HepG2 (cell line): ENCODE measurements at regions not wholly inside any gene's neighbourhood (a gene's known extent, or its start where the extent isn't known, plus 50 kb on each side); places are given as distances from the start of the nearest gene placed in this dataset.
A peak's percentile ranks its signal among the peaks of the same experiment; 100 is the strongest.

ENCODE experiments used
- DNMT3B ChIP-seq: conservative IDR thresholded peaks from 2 replicates; pipeline ENCODE4 v1.6.1; 2016; ENCODE audit warnings: missing biosample characterization, control low read depth
- ERF ChIP-seq: IDR thresholded peaks from 2 replicates; pipeline ENCODE4 v1.6.1; 2018; ENCODE audit warnings: missing biosample characterization, missing genetic modification reagents
- ISL2 ChIP-seq: sonication (generic); formaldehyde crosslinking; IDR thresholded peaks from 2 replicates; pipeline ENCODE4 v1.5.0; 2020; ENCODE audit warnings: missing genetic modification reagents
- KLF6 ChIP-seq: IDR thresholded peaks from 2 replicates; pipeline ENCODE4 v1.8.0; 2016; ENCODE audit warnings: missing biosample characterization, missing genetic modification reagents
- MATR3 ChIP-seq: sonication (generic); formaldehyde crosslinking; IDR thresholded peaks from 2 replicates; pipeline ENCODE4 v1.4.0; 2020; ENCODE audit warnings: missing genetic modification reagents
- RFXAP ChIP-seq: sonication (generic); formaldehyde crosslinking; IDR thresholded peaks from 2 replicates; pipeline ENCODE4 v1.4.0; 2020; ENCODE audit warnings: missing genetic modification reagents, borderline replicate concordance
- ZFP90 ChIP-seq: sonication (generic); formaldehyde crosslinking; IDR thresholded peaks from 2 replicates; pipeline ENCODE4 v1.8.0; 2022; ENCODE audit warnings: missing genetic modification reagents, mild to moderate bottlenecking, inconsistent platforms, borderline replicate concordance
- ZNF563 ChIP-seq: sonication (generic); formaldehyde crosslinking; IDR thresholded peaks from 2 replicates; pipeline ENCODE4 v1.8.0; 2022; ENCODE audit warnings: mild to moderate bottlenecking, moderate library complexity, missing genetic modification reagents
- ZNF570 ChIP-seq: sonication (generic); formaldehyde crosslinking; IDR thresholded peaks from 2 replicates; pipeline ENCODE4 v1.4.0; 2020; ENCODE audit warnings: mild to moderate bottlenecking, missing genetic modification reagents, borderline replicate concordance
- TF ChIP-seq, protein P1 (sequence below): sonication (generic); formaldehyde crosslinking; IDR thresholded peaks from 2 replicates; pipeline ENCODE4 v1.5.0; 2020; ENCODE audit warnings: mild to moderate bottlenecking, missing genetic modification reagents, borderline replicate concordance
- TF ChIP-seq, protein P2 (sequence below): sonication (generic); formaldehyde crosslinking; IDR thresholded peaks from 2 replicates; pipeline ENCODE4 v1.8.1; 2023; ENCODE audit warnings: missing genetic modification reagents, mild to moderate bottlenecking, borderline replicate concordance
- TF ChIP-seq, protein P3 (sequence below): sonication (generic); formaldehyde crosslinking; IDR thresholded peaks from 2 replicates; pipeline ENCODE4 v1.8.1; 2023; ENCODE audit warnings: mild to moderate bottlenecking, missing genetic modification reagents
- TF ChIP-seq, protein P4 (sequence below): sonication (generic); formaldehyde crosslinking; IDR thresholded peaks from 2 replicates; pipeline ENCODE4 v1.4.0; 2020; ENCODE audit warnings: missing genetic modification reagents
- TF ChIP-seq, protein P5 (sequence below): sonication (generic); formaldehyde crosslinking; IDR thresholded peaks from 2 replicates; pipeline ENCODE4 v1.4.0; 2020; ENCODE audit warnings: missing genetic modification reagents
- TF ChIP-seq, protein P6 (sequence below): sonication (generic); formaldehyde crosslinking; IDR thresholded peaks from 2 replicates; pipeline ENCODE4 v1.5.1; 2020; ENCODE audit warnings: mild to moderate bottlenecking, missing genetic modification reagents

DNA sequence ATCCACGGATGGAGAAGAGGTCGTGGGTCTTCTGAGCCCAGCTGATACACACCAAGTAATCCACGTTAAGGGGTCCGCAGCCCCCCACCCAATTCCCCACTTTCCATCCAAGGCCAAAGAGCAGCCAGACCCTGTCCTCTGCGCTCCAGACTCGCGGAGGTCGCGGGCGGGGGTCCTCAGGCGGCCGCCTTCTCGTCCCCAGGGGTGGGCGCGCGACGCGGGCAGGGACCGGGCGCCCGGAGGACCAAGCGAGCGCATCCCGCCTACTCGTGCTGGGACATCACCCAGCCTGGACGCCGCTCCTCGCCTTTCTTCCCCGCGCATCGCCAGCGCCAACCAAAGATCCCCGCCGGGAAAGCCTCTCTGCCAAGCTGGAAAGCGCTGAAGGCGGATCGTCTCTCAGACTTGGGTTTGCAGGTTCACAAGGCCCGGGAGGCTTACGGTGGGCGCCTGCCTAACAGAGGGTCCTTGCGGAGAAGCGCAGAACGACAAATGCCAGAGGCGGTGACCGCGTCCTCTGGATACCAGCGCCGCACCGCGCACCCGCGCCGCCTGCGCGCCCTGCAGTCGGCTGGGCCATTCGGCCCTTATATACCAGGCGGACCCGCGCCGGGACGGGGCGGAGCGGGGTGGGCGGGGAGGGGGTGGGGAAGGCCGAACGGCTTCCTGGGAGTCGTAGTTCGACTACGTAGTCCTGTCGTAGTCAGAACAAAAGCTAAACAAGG is 471.6 kb downstream of the SOX9 start (continued):
- TF ChIP-seq, protein P1, sequence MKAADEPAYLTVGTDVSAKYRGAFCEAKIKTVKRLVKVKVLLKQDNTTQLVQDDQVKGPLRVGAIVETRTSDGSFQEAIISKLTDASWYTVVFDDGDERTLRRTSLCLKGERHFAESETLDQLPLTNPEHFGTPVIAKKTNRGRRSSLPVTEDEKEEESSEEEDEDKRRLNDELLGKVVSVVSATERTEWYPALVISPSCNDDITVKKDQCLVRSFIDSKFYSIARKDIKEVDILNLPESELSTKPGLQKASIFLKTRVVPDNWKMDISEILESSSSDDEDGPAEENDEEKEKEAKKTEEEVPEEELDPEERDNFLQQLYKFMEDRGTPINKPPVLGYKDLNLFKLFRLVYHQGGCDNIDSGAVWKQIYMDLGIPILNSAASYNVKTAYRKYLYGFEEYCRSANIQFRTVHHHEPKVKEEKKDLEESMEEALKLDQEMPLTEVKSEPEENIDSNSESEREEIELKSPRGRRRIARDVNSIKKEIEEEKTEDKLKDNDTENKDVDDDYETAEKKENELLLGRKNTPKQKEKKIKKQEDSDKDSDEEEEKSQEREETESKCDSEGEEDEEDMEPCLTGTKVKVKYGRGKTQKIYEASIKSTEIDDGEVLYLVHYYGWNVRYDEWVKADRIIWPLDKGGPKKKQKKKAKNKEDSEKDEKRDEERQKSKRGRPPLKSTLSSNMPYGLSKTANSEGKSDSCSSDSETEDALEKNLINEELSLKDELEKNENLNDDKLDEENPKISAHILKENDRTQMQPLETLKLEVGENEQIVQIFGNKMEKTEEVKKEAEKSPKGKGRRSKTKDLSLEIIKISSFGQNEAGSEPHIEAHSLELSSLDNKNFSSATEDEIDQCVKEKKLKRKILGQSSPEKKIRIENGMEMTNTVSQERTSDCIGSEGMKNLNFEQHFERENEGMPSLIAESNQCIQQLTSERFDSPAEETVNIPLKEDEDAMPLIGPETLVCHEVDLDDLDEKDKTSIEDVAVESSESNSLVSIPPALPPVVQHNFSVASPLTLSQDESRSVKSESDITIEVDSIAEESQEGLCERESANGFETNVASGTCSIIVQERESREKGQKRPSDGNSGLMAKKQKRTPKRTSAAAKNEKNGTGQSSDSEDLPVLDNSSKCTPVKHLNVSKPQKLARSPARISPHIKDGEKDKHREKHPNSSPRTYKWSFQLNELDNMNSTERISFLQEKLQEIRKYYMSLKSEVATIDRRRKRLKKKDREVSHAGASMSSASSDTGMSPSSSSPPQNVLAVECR (CRISPR knock-in tag), result peak; percentile 79; the same call in 1 of the 2 replicates
- TF ChIP-seq, protein P2, sequence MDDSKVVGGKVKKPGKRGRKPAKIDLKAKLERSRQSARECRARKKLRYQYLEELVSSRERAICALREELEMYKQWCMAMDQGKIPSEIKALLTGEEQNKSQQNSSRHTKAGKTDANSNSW (CRISPR knock-in tag), result no peak
- TF ChIP-seq DNMT3B (CRISPR knock-in tag) (0 out of 2 replicates have a peak, but pooled peaks have one; percentile 20), ERF (CRISPR knock-in tag) (peak; percentile 98), ZNF563 (CRISPR knock-in tag) (peak; percentile 21; the same call in 1 of the 2 replicates), ZFP90 (CRISPR knock-in tag) (peak; percentile 49; the same call in 1 of the 2 replicates), KLF6 (CRISPR knock-in tag) (peak; percentile 98), RFXAP (CRISPR knock-in tag) (peak; percentile 61; the same call in 1 of the 2 replicates), ZNF570 (CRISPR knock-in tag) (no peak), MATR3 (CRISPR knock-in tag) (no peak), ISL2 (CRISPR knock-in tag) (peak; percentile 67; the same call in 1 of the 2 replicates)
- TF ChIP-seq, protein P3, sequence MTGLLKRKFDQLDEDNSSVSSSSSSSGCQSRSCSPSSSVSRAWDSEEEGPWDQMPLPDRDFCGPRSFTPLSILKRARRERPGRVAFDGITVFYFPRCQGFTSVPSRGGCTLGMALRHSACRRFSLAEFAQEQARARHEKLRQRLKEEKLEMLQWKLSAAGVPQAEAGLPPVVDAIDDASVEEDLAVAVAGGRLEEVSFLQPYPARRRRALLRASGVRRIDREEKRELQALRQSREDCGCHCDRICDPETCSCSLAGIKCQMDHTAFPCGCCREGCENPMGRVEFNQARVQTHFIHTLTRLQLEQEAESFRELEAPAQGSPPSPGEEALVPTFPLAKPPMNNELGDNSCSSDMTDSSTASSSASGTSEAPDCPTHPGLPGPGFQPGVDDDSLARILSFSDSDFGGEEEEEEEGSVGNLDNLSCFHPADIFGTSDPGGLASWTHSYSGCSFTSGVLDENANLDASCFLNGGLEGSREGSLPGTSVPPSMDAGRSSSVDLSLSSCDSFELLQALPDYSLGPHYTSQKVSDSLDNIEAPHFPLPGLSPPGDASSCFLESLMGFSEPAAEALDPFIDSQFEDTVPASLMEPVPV, result peak; percentile 81; the same call in 1 of the 2 replicates
- TF ChIP-seq, protein P4, sequence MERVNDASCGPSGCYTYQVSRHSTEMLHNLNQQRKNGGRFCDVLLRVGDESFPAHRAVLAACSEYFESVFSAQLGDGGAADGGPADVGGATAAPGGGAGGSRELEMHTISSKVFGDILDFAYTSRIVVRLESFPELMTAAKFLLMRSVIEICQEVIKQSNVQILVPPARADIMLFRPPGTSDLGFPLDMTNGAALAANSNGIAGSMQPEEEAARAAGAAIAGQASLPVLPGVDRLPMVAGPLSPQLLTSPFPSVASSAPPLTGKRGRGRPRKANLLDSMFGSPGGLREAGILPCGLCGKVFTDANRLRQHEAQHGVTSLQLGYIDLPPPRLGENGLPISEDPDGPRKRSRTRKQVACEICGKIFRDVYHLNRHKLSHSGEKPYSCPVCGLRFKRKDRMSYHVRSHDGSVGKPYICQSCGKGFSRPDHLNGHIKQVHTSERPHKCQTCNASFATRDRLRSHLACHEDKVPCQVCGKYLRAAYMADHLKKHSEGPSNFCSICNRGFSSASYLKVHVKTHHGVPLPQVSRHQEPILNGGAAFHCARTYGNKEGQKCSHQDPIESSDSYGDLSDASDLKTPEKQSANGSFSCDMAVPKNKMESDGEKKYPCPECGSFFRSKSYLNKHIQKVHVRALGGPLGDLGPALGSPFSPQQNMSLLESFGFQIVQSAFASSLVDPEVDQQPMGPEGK (CRISPR knock-in tag), result peak; percentile 78
- TF ChIP-seq, protein P5, sequence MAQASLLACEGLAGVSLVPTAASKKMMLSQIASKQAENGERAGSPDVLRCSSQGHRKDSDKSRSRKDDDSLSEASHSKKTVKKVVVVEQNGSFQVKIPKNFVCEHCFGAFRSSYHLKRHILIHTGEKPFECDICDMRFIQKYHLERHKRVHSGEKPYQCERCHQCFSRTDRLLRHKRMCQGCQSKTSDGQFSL (CRISPR knock-in tag), result no peak
- TF ChIP-seq, protein P6, sequence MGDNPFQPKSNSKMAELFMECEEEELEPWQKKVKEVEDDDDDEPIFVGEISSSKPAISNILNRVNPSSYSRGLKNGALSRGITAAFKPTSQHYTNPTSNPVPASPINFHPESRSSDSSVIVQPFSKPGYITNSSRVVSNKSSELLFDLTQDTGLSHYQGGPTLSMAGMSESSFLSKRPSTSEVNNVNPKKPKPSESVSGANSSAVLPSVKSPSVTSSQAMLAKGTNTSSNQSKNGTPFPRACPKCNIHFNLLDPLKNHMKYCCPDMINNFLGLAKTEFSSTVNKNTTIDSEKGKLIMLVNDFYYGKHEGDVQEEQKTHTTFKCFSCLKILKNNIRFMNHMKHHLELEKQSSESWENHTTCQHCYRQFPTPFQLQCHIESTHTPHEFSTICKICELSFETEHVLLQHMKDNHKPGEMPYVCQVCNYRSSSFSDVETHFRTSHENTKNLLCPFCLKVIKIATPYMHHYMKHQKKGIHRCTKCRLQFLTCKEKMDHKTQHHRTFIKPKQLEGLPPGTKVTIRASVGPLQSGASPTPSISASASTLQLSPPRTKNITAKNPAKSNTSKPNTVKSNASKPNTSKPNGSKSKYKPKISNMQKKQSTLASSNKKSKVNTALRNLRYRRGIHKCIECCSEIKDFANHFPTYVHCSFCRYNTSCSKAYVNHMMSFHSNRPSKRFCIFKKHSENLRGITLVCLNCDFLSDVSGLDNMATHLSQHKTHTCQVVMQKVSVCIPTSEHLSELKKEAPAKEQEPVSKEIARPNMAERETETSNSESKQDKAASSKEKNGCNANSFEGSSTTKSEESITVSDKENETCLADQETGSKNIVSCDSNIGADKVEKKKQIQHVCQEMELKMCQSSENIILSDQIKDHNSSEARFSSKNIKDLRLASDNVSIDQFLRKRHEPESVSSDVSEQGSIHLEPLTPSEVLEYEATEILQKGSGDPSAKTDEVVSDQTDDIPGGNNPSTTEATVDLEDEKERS (CRISPR knock-in tag), result no peak
